SK-MEL-5 (cell line): ENCODE measurements at regions not wholly inside any gene's neighbourhood (a gene's known extent, or its start where the extent isn't known, plus 50 kb on each side); places are given as distances from the start of the nearest gene placed in this dataset.

Source experiments
- DNase-seq: peaks from one replicate; pipeline ENCODE4 v3.0.0-alpha.2; 2016; ENCODE audit warnings: low read depth, low spot score
- in situ Hi-C: cut with HindIII; loops from 2 replicates; pipeline ENCODE4 v1.10.0; 2016; ENCODE audit warnings: low sequenced_read_pairs, high pct_unique_total_duplicates, low pct_unique_long_range_greater_than_20kb

DNA sequence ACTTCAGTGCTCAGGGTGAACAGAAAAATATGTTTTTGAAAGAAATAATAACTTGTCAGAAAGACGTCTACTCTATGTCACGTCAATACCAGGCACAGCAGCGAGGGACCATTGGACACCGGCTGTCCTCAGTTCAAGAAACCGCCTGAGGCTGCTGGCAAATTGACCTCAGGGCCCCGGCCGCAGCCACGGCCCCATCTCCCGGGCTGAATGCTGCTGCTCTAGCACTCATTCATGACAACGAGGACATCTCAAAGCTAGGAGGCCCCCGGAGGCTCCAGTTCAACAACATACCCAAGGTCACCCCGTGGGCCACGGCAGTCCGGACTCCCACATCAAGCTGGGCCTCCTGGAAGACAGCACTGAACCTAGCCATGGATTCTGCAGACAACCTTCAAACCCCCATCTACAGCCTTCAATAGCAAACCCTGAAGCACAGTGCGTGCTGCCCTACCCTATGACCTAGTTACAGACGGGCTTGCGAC is 204.0 kb upstream of the NSMCE3 start:
- no peak for DNase-seq
- in situ Hi-C loops = no loop called here

DNA sequence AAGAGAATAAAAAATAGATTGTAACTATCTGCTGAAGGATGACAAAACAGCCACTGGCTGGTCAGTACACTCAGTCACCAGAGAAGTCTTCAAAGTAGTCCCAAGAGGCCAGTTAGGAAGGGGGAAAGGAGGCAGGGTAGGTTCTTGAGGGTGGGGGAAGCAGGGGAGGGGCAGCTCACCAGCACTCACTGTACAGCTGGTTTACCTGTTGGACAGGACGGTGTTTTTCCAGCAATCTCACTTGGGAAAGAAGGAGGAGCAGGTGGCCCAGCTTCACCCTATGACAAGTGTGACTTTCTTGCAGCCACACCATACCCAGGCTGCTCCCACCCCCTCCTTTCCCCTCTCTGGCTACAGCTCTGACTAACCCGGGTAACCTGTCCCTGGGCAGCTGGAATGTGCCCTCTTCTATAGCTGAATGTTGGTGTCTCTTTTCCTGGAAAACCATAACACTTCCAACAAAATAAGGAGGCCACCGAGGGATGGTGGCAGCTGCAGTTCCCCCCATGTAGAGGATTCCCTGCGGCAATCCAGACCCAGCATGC is 203.4 kb upstream of the NSMCE3 start:
- in situ Hi-C loops = no loop called here
- no peak for DNase-seq

DNA sequence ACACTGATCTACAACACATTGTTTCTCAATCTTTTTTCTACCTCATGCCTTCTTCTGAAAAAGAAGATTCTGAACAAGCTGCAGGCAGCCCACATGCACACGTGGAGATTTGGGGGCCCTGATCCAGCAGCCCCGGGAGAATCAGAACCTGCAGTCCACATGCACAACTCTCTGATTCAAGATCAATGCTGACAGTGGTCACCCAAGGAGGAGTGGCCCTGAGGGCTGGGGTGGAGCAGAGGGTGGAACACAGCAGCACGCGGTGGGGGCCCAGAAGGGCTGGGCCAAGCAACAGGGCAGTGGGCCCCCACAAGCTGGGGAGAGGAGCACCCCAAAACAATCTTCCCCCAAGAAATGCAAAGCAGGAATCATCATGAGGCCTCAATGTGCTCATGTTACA is 202.1 kb upstream of the NSMCE3 start:
- in situ Hi-C loops = no loop called here
- DNase-seq = no peak

DNA sequence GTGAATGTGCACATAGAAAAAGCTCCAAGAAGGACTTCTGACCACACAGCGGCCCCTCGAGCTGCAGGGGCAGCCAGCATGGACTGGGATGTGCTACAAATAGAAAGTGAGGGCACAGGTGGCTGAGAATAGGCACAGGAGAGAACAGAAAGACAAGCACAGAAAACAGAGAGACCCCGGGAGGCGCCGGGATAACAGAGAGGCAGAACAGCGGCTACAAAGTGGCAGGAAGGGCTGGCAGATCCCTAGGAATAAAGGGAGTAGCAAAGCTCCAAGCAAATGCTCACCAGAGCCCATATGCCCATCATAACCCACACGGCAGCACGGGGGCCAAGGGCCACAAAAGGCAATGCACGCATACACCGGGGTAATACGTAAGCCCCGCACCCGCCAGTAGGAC is 201.7 kb upstream of the NSMCE3 start:
- in situ Hi-C loops = no loop called here
- no peak for DNase-seq

DNA sequence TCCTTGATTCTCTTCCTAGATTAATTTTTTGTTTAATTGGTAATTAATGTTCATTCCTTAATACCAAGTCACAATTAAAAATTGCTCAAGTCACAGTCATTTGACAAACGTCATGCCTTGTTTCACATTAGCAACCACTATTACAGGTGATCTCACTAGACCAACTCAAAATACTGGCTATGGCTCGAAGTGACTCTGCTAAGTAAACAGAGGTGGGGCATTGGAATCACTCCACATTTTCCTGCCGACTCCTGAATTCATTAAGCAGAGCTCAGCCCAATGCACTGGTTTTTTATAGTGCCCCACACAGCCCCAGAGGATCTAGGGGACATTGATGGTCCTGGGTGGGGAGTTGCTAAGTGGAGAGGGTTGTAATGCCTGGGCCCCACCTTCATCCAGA is 201.2 kb upstream of the NSMCE3 start:
- DNase-seq = no peak
- in situ Hi-C loops = no loop called here

DNA sequence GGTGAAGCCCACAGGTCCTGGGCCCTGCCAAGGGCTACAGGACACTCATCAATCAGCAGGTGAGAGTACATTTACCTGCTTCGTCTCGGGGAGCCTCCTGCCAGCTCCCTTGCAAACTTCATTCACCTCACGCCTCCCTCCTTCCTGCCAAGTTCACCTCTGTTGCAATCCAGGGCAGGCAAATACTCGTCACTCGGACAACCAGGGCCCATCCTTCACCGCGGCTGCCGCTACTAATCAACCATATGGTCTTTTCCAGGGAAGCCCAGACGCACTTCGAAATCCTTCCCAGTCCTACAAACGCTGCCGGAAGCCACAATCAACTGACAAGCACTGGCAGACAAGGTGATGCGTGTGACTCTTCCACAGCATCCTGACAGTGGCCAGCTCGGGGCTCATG is 200.7 kb upstream of the NSMCE3 start:
- in situ Hi-C loops = no loop called here
- no peak for DNase-seq

DNA sequence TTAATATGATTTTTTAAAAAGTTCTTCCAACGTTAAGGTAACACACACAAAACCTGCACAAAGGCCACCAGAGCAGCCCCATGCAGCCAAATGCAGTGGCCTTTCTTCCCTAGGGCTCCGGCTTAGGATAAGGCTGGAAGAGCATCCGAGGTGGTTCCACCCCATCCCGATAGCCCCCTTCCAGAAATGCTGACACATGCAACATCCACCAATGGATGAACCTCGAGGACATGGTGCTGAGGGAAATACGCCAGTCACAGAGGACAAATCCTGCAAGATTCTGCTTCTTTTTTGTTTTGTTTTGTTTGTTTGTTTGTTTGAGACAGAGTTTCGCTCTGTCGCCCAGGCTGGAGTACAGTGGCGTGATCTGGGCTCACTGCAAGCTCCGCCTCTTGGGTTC is 199.3 kb upstream of the NSMCE3 start:
- no peak for DNase-seq
- in situ Hi-C loops = no loop called here

DNA sequence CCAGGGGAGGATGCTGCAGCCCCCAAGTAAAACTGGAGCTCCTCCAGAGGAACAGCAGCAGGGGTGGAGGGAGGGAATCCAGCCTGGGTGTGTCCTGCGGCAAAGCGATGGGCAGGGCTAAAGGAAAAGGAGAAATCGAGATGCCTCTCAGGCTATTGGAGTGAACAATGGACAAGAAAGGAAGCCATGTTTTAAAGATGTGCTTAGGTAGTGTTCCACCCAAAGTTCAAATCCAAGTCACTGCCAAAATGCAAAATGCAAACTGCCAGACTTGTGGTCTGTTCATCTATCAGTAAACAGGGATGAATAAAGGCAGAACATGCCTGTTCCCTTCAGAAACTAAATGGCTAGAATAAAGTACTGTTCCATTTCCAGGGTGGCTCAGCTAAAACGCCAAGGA is 197.5 kb upstream of the NSMCE3 start:
- in situ Hi-C loops = no loop called here
- DNase-seq = no peak

DNA sequence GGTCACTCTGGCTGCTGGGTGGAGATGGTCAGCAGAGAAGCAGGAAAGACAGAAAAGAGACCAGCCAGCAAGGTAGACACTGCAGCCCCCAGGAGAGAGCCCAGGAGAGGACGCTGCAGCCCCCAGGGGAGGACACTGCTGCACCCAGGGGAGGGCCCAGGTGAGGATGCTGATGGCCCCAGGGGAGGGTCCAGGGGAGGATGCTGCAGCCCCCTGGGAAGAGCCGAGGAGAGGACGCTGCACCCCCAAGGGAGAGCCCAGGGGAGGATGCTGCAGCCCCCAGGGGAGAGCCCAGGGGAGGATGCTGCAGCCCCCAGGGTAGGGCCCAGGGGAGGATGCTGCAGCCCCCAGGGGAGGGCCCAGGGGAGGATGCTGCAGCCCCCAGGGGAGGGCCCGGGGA is 196.7 kb upstream of the NSMCE3 start:
- in situ Hi-C loops = no loop called here

DNA sequence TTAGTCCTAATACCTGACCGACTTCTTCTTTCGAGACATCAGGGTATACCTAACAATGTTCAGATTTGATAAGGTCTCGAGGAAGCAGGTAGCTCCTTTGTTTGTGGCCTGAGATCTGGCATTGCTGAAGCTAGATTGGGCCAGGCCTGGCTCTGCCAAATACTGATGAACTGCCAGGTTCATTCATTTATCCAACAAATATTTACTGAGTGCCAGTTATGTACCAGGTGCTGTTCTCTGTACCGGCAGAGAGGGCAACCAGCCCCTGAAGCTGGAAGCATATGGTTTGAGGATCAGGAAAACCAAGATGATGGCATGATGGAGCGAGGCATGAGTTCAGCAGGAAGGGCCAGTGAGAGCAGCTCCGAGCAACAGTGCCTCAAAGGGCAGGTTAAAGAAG is 196.2 kb upstream of the NSMCE3 start:
- in situ Hi-C loops = no loop called here
- DNase-seq = no peak

More for the DNA sequence above, 196.7 kb upstream of the NSMCE3 start:
- DNase-seq = no peak

DNA sequence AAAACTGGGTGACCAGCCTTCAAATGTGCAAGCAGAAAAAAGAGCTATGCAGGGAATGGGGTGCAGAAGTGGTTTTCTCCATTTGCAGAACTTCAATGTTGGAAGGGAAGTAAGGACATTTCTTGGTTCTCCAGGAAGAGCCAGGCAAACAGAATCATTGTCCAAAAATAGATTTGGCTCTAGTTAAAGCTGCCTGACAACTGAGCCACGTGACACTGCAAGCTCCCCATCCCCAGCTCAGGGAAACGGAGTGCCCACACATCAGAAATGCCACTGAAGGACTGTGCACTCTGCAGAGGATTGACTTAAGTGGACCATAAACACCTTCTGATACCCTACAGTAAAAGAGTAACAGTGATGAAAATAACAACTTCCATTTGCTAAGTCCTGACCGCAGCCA is 195.6 kb upstream of the NSMCE3 start:
- in situ Hi-C loops = no loop called here
- DNase-seq = no peak

DNA sequence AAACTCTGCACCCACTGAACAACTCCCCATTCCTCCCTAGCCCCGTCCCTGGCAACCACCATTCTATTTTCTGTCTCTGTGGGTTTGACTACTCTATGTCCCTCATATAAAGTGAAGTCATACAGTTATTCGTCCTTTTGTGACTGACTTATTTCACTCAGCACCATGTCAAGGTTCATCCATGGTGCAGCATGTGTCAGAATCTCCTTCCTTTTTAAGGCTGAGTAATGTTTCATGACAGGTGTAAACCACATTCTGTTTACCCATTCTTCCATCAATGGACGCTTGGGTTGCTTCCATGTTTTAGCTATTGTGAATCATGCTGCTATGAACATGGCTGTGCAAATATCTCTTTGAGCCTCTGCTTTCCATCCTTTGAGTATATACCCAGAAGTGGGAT is 192.3 kb upstream of the NSMCE3 start:
- in situ Hi-C loops = no loop called here
- DNase-seq = no peak

DNA sequence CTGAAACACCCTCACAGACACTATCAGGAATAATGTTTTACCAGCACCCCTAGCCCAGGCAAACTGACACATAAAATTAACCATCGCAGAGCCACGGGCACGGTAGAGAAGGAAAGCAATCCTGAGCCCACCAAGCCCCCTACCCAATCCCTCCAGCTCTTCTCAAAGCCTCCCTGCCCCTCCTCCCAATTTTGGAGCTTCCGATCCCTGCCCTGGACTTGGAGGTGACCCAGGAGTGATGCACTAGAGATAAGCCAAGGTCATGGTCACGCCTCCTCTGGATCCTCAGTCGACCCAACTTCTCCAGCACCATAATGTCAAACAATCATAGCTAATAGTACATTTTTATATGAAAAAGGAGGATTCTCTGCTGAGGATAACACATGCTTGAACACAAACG is 188.7 kb upstream of the NSMCE3 start:
- in situ Hi-C loops = no loop called here
- DNase-seq = no peak

DNA sequence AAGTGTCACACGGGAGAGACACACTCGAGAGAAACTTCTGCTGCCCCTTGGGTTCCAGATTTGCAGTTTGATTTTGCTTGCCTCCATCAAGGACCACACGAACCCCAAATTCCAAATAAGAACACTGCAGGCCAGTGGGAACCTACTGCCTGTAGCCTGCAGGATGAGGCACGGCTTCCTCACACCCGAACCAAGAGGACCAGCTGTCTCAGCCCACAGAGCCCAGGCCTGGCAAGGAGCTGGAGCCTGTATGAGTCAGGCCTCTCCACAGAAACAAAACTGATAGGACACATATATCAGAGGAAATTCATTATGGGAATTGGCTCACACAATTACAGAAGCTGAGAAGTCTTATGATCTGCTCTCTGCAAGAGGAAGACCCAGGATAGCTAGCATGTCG is 188.1 kb upstream of the NSMCE3 start:
- no peak for DNase-seq
- in situ Hi-C loops = no loop called here

DNA sequence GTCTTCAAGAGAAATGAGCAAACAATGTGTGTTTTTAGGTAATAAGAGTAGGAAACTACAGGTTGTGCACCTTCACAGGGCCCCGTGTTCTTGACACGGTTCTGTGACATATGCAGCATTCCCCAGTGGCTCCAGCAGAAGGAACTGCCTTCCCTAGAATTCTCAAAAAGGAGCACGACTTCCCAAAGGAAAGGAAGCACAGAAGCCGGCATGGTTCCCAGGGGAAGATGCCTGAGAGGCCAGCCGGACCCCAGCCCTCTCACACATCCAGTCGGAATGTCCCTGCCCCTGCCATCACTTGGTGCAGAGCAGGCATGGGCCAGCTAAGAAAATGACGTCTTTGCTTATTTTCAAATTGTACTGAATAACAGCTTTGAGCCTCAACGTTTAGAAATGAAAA is 187.3 kb upstream of the NSMCE3 start:
- DNase-seq = no peak
- in situ Hi-C loops = no loop called here

DNA sequence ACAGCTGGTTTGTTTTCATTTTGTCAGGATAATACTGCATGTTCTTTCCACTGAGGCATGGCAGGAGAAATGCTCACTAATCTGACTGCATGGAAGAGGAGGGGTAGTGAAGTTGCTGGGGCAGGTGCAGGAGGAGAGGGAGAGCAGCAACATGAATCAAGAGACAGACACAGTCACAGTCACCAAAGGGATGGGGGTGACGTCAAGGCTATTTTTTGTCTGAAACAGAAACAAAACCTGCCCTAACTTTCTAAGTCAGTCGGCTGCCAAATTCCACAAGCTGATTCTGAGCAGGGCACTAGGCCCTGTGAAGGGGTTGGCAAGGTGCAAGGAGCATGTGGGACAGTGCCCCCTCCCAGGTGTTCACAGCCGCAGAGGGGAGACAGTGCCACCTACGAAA is 186.6 kb upstream of the NSMCE3 start:
- DNase-seq = no peak
- in situ Hi-C loops = no loop called here

DNA sequence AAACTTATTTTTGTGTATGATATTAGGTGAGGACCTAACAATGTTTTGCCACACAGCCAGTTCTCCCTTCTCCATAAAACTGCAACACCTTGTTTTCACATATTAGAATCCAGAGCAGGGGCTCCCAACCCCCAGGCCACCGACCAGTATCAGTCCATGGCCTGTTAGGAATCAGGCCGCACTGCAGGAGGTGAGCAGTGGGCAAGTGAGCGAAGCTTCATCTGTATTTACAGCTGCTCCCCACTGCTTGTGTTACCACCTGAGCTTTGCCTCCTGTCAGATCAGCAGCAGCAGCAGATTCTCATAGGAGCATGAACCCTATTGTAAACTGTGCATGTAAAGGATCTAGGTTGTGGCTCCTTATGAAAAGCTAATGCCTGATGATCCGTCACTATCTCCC is 185.9 kb upstream of the NSMCE3 start:
- in situ Hi-C loops = no loop called here
- no peak for DNase-seq

DNA sequence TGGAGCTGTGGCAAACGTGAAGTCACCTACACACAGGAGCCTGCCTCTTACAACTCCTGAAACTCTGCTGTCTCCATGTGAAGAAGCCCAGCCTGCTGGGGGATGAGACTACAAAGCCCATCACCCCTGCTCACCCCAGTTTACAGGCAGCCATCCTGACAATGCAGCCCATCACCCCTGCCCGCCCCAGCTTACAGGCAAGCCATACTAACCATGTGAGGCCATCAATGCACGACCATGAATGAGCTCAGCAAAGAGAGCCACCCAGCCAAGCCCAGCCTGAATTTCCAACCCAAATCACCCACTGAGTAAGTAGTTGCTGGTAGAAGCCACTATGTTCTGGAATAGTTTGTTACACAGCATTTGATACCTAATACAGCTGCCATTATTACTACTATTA is 185.4 kb upstream of the NSMCE3 start:
- in situ Hi-C loops = no loop called here
- no peak for DNase-seq

DNA sequence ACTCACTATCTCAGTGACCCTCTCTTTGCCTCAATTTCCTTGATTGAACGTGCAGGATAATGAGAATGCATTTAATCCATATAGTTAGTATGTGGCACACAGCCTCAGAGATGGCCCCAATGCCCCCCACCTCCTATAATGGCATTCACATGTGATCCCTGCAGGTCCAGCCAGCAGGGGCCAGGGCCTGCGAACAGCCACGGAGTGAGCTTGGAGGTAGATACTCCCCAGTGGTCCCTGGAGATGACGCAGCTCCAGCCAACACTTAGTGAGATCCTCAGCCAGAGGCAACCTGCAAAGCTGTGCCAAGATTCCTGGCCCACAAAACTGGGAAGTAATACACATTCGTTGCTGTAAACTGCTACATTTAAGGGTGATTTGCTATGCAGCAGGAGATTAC is 184.9 kb upstream of the NSMCE3 start:
- DNase-seq = no peak

More for the DNA sequence above, 184.9 kb upstream of the NSMCE3 start:
- in situ Hi-C loops = no loop called here
